8988T (cell line): ENCODE measurements at regions not wholly inside any gene's neighbourhood (a gene's known extent, or its start where the extent isn't known, plus 50 kb on each side); places are given as distances from the start of the nearest gene placed in this dataset.

Experiments
- DNase-seq: peaks from one replicate; pipeline ENCODE4 v3.0.0; 2011

DNA sequence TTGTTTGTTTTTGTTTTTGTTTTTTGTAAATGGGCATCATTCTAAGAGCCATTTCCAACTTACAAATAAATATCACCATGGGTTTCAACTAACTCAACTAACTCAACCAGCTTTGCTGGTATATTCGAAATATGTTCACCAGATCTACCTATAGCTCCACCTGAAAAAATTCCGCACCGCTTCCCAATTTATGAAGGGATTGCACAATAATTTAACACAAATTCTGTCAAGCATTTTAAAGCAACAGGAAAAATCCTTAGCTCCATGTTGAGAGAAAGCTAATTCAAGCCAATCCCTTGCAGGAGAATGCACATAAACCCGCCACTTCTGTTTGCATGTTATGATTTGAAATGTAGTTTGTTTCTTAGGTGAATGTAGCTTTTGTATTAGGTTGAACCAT is 417.8 kb downstream of the EFNB2 start:
- no peak for DNase-seq

DNA sequence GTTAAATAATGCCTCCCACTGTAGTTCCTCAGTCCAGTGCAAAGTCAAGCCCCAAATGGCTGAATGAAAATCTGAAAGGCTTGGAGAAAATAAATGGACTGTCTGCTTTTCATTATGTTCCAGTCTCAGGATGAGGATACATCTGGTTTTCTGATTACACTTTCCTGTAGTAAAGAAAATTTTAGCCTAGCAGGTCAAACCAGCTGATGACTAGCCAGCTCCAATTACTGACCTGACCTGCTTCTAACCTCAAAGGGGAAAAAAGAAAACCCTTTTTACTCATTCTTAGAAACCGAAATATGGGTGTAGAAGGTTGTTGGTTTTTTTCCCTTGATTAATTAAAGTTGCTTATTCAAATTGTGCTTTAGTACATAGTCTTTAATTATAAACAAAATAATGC is 418.4 kb downstream of the EFNB2 start:
- DNase-seq = no peak

DNA sequence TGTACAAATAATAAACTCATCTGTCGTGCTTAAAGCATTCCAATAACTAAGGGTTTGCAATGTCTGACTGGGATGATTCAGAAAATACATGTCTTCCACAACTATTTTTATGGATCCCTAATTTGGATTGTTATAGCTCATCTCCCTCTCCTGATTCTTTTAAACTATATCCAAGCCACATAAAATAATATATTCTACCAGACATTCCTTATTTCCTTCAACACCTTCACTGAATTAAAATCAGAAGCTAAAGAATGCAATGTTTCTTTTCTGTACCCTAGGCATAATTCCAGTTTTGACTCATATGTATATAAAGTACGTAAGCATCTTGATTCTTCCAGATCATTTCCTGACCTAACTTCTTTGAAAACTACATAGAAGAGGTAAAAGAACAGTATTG is 420.4 kb downstream of the EFNB2 start:
- DNase-seq = no peak

GRCh38 chr13:106113796-106114195 is 421.7 kb downstream of the EFNB2 start:
- no peak for DNase-seq

- no peak for DNase-seq
Observed at GRCh38 chr13:106112191-106112590, 423.3 kb downstream of the EFNB2 start.

DNA sequence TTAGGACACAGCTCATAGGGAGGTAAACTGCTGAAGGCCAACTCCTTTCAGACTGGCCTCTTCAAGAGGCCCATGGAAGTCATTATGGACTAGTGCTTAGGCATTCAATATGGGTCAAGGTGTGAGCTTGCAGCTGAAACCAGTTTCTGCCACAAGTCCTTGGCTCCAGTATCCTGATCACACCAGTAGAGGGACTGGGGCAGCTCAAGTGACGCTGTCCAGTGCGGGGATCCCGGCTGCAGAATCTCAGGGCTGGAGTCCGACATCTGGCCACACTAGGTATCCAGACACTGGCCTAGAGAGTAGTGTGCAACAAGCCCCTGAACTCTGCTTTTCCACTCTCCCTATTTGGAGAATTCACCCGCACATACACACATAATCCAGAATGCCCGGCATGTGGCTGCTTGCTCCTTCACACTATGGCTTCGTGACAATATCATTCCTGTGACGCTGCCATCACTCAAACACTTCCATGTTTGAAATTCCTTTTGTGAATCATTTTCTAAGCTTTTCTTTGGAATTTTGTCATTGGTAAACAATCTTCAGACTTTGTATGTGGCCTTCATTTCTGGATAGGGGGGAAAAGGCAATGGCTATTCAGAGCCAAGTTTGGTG is 425.1 kb downstream of the EFNB2 start:
- DNase-seq = no peak

DNA sequence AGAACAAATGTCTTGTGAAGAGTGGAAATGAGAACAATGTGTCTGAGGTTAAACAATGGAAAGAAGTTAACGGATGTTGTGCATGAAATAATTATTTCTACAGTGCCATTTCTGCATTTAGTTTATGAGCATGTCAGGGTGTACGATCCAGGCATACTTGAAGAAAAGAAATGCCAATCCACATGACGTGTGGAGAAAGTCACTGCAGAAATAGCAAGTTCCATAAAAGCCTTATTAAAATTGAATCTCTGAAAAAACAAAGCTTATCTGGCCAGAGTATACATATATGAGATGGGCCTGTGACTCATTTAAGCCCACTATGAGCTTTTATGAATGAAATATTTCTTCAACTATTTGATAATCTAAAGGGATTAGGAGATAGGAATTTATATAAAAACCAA is 426.1 kb downstream of the EFNB2 start:
- DNase-seq = no peak

DNA sequence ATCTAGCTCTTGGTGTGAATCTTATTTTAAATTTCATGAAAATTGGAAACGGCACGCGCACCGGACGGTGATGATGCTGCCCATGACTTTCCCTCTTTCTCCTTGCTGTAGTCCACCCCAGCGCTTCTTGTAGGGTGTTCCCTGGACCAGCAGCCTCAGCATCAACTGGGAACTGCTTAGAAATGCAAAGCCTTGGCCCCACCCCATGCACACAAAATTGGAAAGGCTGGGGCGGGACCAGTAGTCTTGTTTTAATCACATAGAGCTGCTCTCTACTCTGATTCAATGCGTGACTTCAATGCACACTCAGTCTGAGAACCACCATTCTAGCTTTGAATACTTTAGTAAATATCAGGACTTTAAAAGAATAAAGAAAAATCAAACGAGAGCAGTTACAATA is 427.1 kb downstream of the EFNB2 start:
- DNase-seq = no peak

- DNase-seq = no peak
Observed at GRCh38 chr13:106107061-106107460, 428.4 kb downstream of the EFNB2 start.

- no peak for DNase-seq
Observed at GRCh38 chr13:106105153-106105552, 430.3 kb downstream of the EFNB2 start.

DNA sequence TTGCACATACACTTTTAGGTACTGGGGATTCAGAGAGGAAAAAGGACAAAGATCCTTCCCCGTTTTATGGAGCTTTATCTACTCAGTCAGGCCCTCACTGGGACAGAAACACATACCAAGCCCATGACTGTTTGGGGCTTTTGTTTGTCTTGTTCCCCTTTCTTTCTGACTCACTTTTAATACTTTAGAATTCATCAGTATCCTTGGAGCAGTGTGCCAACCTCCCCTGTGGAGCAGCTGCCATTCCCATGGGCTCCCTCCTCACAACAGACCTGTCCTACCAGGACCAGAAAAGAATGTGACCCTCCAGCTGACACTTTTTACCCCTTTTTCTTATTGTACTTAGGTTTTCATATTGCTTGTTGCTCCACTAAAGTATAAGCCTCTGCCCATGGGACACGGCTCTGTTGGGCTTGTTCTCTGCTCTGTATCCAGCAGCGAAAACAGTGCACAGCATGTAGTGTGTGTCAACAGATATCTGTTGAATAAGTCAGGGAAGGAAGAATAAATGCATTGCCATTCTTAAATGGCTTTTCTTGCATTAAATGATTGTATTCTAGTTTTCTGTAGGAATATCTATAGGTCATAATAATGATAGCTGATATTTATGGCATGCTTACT is 431.1 kb downstream of the EFNB2 start:
- no peak for DNase-seq

DNA sequence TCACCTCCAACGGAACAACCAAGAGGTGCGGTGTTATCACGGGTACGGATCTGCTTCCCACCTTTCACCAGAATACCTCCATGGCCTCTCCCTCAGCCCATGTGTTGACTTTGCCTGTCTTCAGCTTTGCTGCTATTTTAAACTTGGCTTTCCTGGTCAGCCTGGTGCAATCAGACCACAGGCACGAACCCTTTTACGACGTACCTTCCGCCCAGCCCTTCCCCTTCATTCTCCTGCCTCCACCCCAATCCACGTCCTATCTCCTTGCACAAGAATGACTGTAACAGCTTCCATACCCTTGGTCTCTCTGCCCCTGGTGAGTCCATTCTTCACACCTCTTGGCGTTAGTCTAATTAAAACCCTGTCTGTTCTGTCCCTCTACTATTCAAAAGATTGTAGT is 431.7 kb downstream of the EFNB2 start:
- no peak for DNase-seq

- DNase-seq = no peak
Observed at GRCh38 chr13:106102786-106103185, 432.7 kb downstream of the EFNB2 start.

DNA sequence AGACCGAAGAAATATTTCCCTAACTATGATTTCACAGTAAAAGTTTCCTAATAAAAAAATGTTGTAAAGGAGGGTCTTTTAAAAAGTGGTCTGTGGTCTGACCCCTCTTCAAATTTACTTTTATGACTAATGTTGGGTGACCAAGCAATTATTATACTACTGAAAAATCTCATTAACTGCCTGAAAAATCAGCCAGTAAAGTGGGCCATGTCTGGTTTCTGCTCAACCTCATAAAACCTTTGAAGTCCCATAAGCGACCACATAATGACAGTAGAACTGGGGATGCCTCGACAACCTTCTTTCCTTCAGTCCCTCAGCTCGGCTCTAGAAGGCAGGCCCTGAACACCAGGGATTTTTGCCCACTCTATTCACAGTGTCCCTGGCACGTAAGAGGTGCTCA is 434.3 kb downstream of the EFNB2 start:
- DNase-seq = no peak

DNA sequence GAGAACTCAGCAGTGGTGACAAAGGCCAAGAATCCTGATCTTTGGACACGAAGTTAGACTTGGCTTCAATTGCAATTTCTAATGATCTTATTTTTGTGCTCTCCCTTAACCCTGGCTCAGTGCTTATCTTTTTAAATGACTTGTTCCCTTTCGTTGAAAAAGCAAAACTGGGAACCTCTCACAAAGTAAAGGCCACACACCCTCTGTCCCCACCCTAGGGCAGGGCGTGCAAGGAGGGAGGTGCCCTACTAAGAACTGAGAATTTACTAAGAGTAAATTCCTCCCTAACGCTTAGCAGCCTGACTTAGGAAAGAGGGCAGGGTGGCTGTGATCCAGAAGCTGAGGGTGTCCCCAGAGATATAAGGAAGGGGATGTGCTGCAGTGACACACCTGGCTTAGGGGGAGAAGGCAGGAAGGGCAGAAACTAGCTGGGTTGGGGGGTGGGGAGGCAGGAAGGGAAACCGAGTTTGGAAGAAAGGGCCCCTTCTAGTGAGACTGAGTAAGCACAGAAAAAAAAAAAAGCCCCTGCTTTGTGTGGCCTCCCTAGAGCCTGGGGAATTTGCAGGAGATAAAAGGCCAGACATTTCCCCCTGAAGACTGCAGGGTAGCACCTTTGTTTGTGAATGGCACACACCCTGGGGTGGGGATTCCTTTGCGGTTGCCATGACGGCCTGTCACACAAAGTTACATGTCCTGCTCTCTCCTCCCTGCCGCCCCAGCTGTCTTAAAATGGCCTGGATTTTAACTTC is 435.1 kb downstream of the EFNB2 start:
- no peak for DNase-seq

- DNase-seq = no peak
Observed at GRCh38 chr13:106099765-106100164, 435.7 kb downstream of the EFNB2 start.

- DNase-seq = no peak
Observed at GRCh38 chr13:106098778-106099177, 436.7 kb downstream of the EFNB2 start.

GRCh38 chr13:106096661-106097092 is 438.8 kb downstream of the EFNB2 start:
- DNase-seq = no peak

DNA sequence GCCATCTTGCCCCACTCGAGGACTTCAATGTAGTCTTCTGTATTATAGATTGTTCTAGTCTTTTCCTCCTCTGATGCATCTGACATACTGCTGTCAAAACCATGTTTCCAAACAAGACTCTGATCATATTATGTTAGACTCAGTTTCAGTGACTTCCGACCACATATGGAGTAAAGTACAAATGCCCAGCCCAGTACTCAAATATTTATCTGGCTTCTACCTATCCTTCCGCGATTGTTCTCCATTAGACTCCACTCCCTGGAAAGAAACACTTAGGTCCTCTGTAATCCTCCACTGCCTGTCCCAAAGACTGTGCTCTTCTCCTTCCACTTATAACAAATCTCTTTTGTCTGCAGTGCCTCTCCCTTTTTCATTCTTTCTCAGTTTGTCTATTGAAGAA is 439.5 kb downstream of the EFNB2 start:
- no peak for DNase-seq

GRCh38 chr13:106095406-106095805 is 440.1 kb downstream of the EFNB2 start:
- no peak for DNase-seq

DNA sequence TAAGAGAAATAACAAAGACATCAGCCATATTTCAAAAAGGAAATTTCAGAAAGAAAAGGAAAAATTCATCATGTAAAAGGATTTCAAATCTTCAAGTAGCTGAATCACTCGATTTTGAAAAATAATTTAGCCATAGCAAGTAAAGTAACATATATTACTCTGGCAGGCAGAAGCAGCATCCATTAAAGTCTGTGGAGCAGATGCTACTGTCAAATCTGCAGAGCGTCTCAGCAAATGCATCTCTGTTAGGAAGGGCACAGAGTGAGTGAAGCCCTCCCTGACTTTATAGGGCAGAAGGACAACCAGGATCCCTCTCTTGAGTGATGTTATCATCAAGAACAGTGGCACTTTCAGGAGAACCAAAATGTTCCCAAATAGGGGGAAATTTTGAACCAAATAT is 445.5 kb downstream of the EFNB2 start:
- no peak for DNase-seq

- no peak for DNase-seq
Observed at GRCh38 chr13:106089261-106089980, 446.0 kb downstream of the EFNB2 start.

GRCh38 chr13:106088085-106088484 is 447.4 kb downstream of the EFNB2 start:
- DNase-seq = no peak

DNA sequence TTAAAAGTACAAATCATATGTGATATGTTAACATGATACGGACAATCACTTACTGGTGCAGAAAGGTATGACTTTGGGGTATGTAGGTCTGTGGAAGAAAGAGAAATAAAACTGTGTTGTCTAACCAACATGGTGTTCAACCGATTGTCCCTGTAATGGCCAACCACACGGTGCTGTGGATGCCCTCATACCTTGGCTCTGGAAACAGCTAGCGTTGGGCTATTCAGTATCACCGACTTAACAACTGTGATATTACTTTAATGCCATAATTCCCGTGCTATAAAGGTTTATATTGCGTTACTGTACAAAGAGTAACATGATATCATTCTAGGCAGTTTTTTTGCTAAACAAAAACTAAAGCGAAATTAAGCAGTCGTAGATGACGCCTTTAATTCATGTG is 448.3 kb downstream of the EFNB2 start:
- no peak for DNase-seq
